Left lung (tissue), 4 donors: ENCODE measurements at regions not wholly inside any gene's neighbourhood (a gene's known extent, or its start where the extent isn't known, plus 50 kb on each side); places are given as distances from the start of the nearest gene placed in this dataset.

Experiments used
- ATAC-seq: fragments of 200-7000 bp; cut with Tn5 transposase; one replicate; pipeline ENCODE4 v1.9.1; 2020; ENCODE audit warnings: moderate library complexity
- DNase-seq, 4 donors: peaks; one replicate each; pipeline ENCODE4 v3.0.0-alpha.2; 2013 to 2020
- H3K27ac ChIP-seq, 2 donors: fragments of 200-600 bp; sonication (generic) in 1 of 2; one replicate each; pipeline versions ENCODE4 v1.5.0 to v1.8.0; 2020 to 2021
- H3K27me3 ChIP-seq, 2 donors: fragments of 200-600 bp; sonication (generic) in 1 of 2; one replicate each; pipeline versions ENCODE4 v1.5.0 to v1.8.0; 2020 to 2021
- H3K36me3 ChIP-seq, 2 donors: fragments of 200-600 bp; sonication (generic) in 1 of 2; one replicate each; pipeline versions ENCODE4 v1.5.0 to v1.8.0; 2020 to 2021
- H3K4me1 ChIP-seq, 2 donors: fragments of 200-600 bp; one replicate each; pipeline ENCODE4 v1.8.0; 2021
- H3K4me3 ChIP-seq, 2 donors: fragments of 200-600 bp; sonication (generic) in 1 of 2; one replicate each; pipeline versions ENCODE4 v1.5.0 to v1.8.0; 2020 to 2021; ENCODE audit warnings: mild to moderate bottlenecking in 1 of 2
- H3K9me3 ChIP-seq, 2 donors: fragments of 200-600 bp; sonication (generic) in 1 of 2; one replicate each; pipeline versions ENCODE4 v1.5.0 to v1.8.0; 2020 to 2021
- intact Hi-C, 2 donors: fragments of 100-400 bp; cut with DNase I; formaldehyde crosslinking; loops; one replicate each; pipeline versions ENCODE4 v1.11.2 to v1.14.2; 2022
- TF ChIP-seq, protein P1 (sequence below), 2 donors: fragments of 200-600 bp; sonication (generic) in 1 of 2; IDR thresholded peaks; one replicate each; pipeline versions ENCODE4 v1.5.0 to v1.8.0; 2021; ENCODE audit warnings: antibody characterized with exemption in 2 of 2
- donor health status: DM: no; HTN: yes; CAD: no.
- donor health status: DM: no; HTN: no; CAD: no.

DNA sequence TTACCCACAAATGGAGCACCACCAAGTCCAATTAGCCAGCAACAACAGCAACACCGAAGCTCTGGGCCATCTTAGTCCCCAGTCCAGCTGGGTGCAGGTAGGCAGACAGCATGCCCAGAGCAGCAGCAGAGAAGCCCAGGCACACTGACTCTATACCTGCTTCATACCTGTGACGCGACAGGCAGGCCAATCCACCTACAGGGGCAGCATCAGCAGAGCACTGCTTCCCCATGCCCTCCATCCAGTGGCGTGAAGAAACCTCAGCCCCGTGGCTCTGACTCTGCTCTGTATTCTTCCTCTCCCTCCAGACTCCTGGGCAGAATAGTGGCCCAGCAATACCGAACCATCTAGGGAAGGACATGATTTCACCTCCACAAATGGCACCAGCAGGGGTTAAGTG, 191.7 kb downstream of the AKR1D1 start:
- intact Hi-C loops: no loop called here
- H3K4me1 ChIP-seq: no peaks in the 10 kb centered on the region
- H3K27ac ChIP-seq: no peak overlapping the region
- no peaks in the 10 kb centered on the region for H3K36me3 ChIP-seq
- peaks cover 0 to 3% of the 10 kb centered on the region in 2 donors for H3K9me3 ChIP-seq
- H3K4me3 ChIP-seq: no peak overlapping the region
- no peaks in the 10 kb centered on the region for H3K27me3 ChIP-seq
- TF ChIP-seq, protein P1, sequence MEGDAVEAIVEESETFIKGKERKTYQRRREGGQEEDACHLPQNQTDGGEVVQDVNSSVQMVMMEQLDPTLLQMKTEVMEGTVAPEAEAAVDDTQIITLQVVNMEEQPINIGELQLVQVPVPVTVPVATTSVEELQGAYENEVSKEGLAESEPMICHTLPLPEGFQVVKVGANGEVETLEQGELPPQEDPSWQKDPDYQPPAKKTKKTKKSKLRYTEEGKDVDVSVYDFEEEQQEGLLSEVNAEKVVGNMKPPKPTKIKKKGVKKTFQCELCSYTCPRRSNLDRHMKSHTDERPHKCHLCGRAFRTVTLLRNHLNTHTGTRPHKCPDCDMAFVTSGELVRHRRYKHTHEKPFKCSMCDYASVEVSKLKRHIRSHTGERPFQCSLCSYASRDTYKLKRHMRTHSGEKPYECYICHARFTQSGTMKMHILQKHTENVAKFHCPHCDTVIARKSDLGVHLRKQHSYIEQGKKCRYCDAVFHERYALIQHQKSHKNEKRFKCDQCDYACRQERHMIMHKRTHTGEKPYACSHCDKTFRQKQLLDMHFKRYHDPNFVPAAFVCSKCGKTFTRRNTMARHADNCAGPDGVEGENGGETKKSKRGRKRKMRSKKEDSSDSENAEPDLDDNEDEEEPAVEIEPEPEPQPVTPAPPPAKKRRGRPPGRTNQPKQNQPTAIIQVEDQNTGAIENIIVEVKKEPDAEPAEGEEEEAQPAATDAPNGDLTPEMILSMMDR (IDR thresholded peaks at IDR 0.05): no peak
- ATAC-seq: no peak
- DNase-seq: no peak

DNA sequence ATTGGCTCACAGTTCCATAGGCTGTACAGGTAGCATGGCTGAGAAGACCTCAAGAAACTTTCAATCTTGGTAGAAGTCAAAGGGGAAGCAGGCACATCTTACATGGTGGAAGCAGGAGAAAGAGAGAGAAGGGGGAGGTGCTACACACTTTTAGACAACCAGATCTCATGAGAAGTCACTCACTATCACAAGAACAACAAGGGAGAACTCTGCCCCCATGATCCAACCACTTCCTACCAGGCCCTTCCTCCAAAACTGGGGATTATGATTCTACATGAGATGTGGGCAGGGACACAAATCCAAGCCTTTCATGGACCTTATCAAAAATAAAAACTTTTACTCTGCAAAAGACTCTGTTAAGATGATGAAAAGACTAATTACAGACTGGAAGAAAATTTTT, 183.2 kb upstream of the TRIM24 start:
- ATAC-seq (no peak), DNase-seq (no peak)
- intact Hi-C loops: no loop called here
- Histone ChIP-seq H3K27me3 (no peaks in the 10 kb centered on the region), H3K36me3 (no peaks in the 10 kb centered on the region), H3K4me1 (no peaks in the 10 kb centered on the region), H3K27ac (no peak overlapping the region), H3K4me3 (no peak overlapping the region), H3K9me3 (peaks cover 0 to 8% of the 10 kb centered on the region in 2 donors)
- TF ChIP-seq, protein P1 (IDR thresholded peaks at IDR 0.05): no peak

DNA sequence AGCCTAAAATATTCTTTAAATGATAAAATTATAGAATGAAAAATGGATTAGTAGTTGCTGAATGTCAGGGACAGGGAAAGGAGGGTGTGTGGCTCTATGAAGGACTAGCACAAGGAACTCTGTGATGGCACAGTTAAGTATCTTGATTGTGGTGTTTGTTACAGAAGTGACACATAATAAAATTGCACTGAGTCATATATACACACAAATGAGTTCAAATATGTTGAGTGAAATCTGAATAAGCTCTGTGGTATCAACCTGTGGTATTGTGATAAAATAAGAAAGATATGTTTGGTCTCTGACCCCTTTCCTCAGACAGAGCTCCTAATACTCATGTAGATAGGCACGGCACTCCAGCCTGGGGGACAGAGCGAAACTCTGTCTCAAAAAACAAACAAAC, 181.5 kb upstream of the TRIM24 start:
- H3K4me1 ChIP-seq: no peaks in the 10 kb centered on the region
- H3K27ac ChIP-seq: no peak overlapping the region
- intact Hi-C loops: no loop called here
- H3K4me3 ChIP-seq: no peak overlapping the region
- TF ChIP-seq, protein P1 (IDR thresholded peaks at IDR 0.05): no peak
- H3K36me3 ChIP-seq: no peaks in the 10 kb centered on the region
- no peak for DNase-seq
- H3K27me3 ChIP-seq: no peaks in the 10 kb centered on the region
- peaks cover 0 to 5% of the 10 kb centered on the region in 2 donors for H3K9me3 ChIP-seq
- ATAC-seq: no peak

DNA sequence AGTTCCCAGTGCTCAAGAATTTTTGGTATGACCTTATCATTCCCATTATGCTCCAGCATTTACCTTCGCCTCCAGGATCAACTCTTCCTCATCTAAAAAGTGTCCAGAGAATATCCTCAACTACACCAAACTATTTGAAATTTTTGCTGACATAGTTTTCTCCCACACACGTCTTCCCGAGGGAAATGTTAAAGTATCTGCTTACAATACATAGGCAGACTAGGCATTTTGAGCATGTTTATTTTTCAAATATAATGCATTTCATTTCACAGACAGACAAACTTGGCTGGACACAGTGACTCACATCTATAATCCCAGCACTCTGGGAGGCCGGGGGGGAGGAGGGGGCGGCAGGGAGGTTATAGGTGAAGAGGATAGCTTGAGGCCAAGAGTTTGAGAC, 177.1 kb upstream of the TRIM24 start:
- Histone ChIP-seq H3K36me3 (no peaks in the 10 kb centered on the region), H3K4me1 (no peaks in the 10 kb centered on the region), H3K27me3 (no peaks in the 10 kb centered on the region), H3K4me3 (no peak overlapping the region), H3K27ac (no peak overlapping the region), H3K9me3 (no peaks in the 10 kb centered on the region)
- no peak for ATAC-seq
- intact Hi-C loops: no loop called here
- DNase-seq: no peak
- TF ChIP-seq, protein P1 (IDR thresholded peaks at IDR 0.05): no peak

DNA sequence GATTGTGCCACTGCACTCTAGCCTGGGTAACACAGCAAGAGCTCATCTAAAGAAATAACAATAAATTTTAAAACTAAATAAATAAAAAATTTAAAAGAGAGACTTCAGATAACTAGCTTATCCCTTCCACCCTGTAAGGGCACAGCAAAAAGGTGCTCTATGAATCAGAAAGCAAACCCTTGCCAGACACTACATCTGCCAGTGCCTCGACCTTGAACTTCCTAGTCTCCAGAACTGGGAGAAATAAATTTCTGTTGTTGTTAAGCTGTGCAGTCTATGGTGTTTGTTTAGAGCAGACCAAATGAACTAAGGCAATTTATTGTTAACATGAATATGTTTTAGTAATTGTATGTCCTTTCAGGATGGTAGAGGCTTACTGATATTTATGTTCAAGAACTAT, 174.9 kb upstream of the TRIM24 start:
- Histone ChIP-seq H3K4me3 (no peak overlapping the region), H3K27me3 (no peaks in the 10 kb centered on the region)

More for the DNA sequence above, 174.9 kb upstream of the TRIM24 start:
- H3K36me3 ChIP-seq: no peaks in the 10 kb centered on the region
- intact Hi-C loops: no loop called here
- peaks cover 0 to 13% of the 10 kb centered on the region in 2 donors for H3K9me3 ChIP-seq
- H3K4me1 ChIP-seq: no peaks in the 10 kb centered on the region
- ATAC-seq (no peak), DNase-seq (no peak)
- TF ChIP-seq, protein P1 (IDR thresholded peaks at IDR 0.05): no peak
- H3K27ac ChIP-seq: no peak overlapping the region
